IPS-15b (cell line): ENCODE measurements at regions not wholly inside any gene's neighbourhood (a gene's known extent, or its start where the extent isn't known, plus 50 kb on each side); places are given as distances from the start of the nearest gene placed in this dataset.

ENCODE experiments used
- H3K27me3 ChIP-seq: one replicate; pipeline ENCODE4 v1.6.1; 2013; ENCODE audit warnings: low read length; ENCODE audit not compliant: control insufficient read depth, insufficient read depth
- H3K36me3 ChIP-seq: one replicate; pipeline ENCODE4 v1.6.1; 2013; ENCODE audit warnings: low read length; ENCODE audit not compliant: control insufficient read depth, insufficient read depth
- H3K4me1 ChIP-seq: one replicate; pipeline ENCODE4 v1.6.1; 2013; ENCODE audit warnings: mild to moderate bottlenecking, low read length; ENCODE audit not compliant: control insufficient read depth, insufficient read depth
- H3K4me3 ChIP-seq: one replicate; pipeline ENCODE4 v1.5.1; 2013; ENCODE audit warnings: low read depth, low read length
- H3K9ac ChIP-seq: one replicate; pipeline ENCODE4 v1.6.1; 2013; ENCODE audit warnings: low read depth, mild to moderate bottlenecking, low read length
- H3K9me3 ChIP-seq: one replicate; pipeline ENCODE4 v1.6.1; 2013; ENCODE audit warnings: mild to moderate bottlenecking, low read length; ENCODE audit not compliant: control insufficient read depth, insufficient read depth

- Histone ChIP-seq H3K4me1 (peaks cover 2% of the 10 kb centered on the region), H3K4me3 (peak overlapping the region; percentile 85), H3K36me3 (no peaks in the 10 kb centered on the region), H3K9me3 (no peaks in the 10 kb centered on the region), H3K9ac (no peak overlapping the region), H3K27me3 (peaks cover 32% of the 10 kb centered on the region)
Measured at GRCh38 chrX:33725535-33726210, 406.4 kb downstream of the FAM47A start.

- no peak overlapping the region for H3K9ac ChIP-seq
- H3K4me3 ChIP-seq, result no peak overlapping the region
- H3K4me1 ChIP-seq, result peaks cover 2% of the 10 kb centered on the region
- no peaks in the 10 kb centered on the region for H3K9me3 ChIP-seq
- H3K36me3 ChIP-seq, result no peaks in the 10 kb centered on the region
- H3K27me3 ChIP-seq, result peaks cover 23% of the 10 kb centered on the region
Measured at GRCh38 chrX:33721927-33722326, 410.2 kb downstream of the FAM47A start.

GRCh38 chrX:33686105-33686504 lies 446.0 kb downstream of the FAM47A start:
- Histone ChIP-seq H3K9ac (no peak overlapping the region), H3K27me3 (no peaks in the 10 kb centered on the region), H3K9me3 (no peaks in the 10 kb centered on the region), H3K4me3 (no peak overlapping the region), H3K36me3 (no peaks in the 10 kb centered on the region), H3K4me1 (no peaks in the 10 kb centered on the region)
